Mucosa of gallbladder (tissue), 1 donor: ENCODE measurements at regions not wholly inside any gene's neighbourhood (a gene's known extent, or its start where the extent isn't known, plus 50 kb on each side); places are given as distances from the start of the nearest gene placed in this dataset.

Experiments used
- DNase-seq: peaks from one replicate; pipeline ENCODE4 v3.0.0-alpha.2; 2020; ENCODE audit warnings: low spot score
- donor health status: DM: no; HTN: no; CAD: no.

GRCh38 chr7:91323626-91324158, 59.5 kb downstream of the FZD1 start:
- DNase-seq: no peak

GRCh38 chr7:91324663-91325062, 60.4 kb downstream of the FZD1 start:
- no peak for DNase-seq

GRCh38 chr7:91325726-91326125, 61.5 kb downstream of the FZD1 start:
- DNase-seq: no peak

GRCh38 chr7:91326516-91327199, 62.4 kb downstream of the FZD1 start:
- DNase-seq: no peak

GRCh38 chr7:91327346-91327745, 63.1 kb downstream of the FZD1 start:
- no peak for DNase-seq

GRCh38 chr7:91329571-91329970, 65.3 kb downstream of the FZD1 start:
- no peak for DNase-seq

- no peak for DNase-seq
Measured at GRCh38 chr7:91330191-91330808, 66.1 kb downstream of the FZD1 start.

GRCh38 chr7:91330866-91331265, 66.6 kb downstream of the FZD1 start:
- no peak for DNase-seq

GRCh38 chr7:91336106-91336505, 71.9 kb downstream of the FZD1 start:
- DNase-seq: no peak

GRCh38 chr7:91338226-91339020, 74.2 kb downstream of the FZD1 start:
- DNase-seq: no peak

- DNase-seq: peak; percentile 22
Measured at GRCh38 chr7:91342346-91342745, 78.1 kb downstream of the FZD1 start.

- DNase-seq: no peak
Measured at GRCh38 chr7:91343420-91343960, 79.3 kb downstream of the FZD1 start.

GRCh38 chr7:91343996-91344629, 79.9 kb downstream of the FZD1 start:
- no peak for DNase-seq

GRCh38 chr7:91344911-91345310, 80.7 kb downstream of the FZD1 start:
- DNase-seq: no peak

GRCh38 chr7:91345449-91345848, 81.2 kb downstream of the FZD1 start:
- DNase-seq: no peak

- no peak for DNase-seq
Measured at GRCh38 chr7:91346426-91346825, 82.2 kb downstream of the FZD1 start.

GRCh38 chr7:91347290-91347689, 83.1 kb downstream of the FZD1 start:
- DNase-seq: peak; percentile 54

- DNase-seq: no peak
Measured at GRCh38 chr7:91348711-91349110, 84.5 kb downstream of the FZD1 start.

- no peak for DNase-seq
Measured at GRCh38 chr7:91351374-91351773, 87.1 kb downstream of the FZD1 start.

- no peak for DNase-seq
Measured at GRCh38 chr7:91352091-91352490, 87.9 kb downstream of the FZD1 start.

- no peak for DNase-seq
Measured at GRCh38 chr7:91353848-91354247, 89.6 kb downstream of the FZD1 start.
